Fibroblast of skin of right quadriceps (primary cell): ENCODE measurements at regions not wholly inside any gene's neighbourhood (a gene's known extent, or its start where the extent isn't known, plus 50 kb on each side); places are given as distances from the start of the nearest gene placed in this dataset.
"Not testable (repeated sequence)": the region's sequence is repeated elsewhere in the genome, so short reads cannot be mapped to it uniquely, and the experiment has no call there.

Experiments
- DNase-seq: peaks from one replicate; pipeline ENCODE4 v3.0.0-alpha.2; 2013

DNA sequence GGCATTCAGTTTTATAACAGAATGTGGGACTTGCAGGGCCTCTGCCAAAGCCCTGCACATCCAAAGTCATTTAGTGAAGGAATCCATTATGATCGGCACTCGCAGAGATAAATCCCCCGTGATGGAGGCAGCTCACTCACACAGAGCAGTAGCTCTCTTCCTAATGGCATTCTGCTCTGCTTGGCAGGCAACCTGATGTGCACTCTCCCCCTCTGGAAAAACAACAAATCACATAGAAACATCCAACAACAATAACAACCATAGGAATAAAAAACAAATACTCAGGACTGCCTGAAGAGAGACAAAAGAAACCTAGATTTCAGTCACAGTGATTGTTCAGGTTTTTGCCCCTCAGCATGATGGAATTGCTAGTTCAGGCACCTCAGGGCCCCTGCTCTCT is 59.7 kb downstream of the NAA11 start:
- no peak for DNase-seq

DNA sequence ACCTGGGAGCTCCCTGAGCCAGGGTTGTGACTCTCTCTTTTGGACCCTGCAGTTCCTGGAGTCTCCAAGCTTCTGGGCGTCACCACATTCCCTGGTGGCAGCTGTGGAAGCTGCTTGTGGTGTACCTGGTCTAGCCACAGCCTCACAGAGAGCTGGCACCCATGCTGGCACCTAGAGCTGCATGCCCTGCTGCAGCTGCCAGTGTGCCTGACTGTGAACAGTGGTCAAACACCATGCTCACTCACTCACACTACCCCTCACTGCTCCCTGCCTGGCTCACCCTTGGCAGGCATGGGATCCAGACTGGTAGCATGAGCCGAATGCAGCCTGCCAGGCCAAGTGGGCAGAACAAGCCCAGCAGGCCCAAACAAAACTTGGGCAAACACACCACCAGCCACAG is 66.6 kb downstream of the NAA11 start:
- DNase-seq: no peak

DNA sequence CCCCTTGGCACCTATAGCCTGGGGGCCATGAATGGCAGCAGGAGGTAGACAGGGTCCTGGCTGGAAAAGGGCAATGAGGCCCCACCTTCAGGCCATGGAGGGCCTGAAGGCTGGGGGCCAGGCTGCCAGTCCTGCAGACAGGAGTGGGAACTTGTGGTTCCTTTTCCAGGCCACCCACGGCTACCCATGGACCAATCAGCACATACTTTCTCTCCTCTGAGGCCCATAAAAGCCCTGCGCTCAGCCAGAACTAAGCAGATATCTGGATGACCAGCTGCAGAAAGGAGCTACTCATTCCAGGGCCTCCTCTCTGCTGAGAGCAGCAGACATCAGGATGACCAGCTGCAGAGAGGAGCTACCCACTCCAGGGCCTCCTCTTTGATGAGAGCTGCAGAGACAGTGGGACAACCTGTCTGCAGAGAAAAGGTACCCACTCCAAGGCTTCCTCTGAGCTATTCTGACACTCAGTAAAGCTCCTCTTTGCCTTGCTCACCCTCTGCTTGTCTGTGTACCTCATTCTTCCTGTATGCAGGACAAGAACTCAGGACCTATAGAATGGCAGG is 67.2 kb downstream of the NAA11 start:
- no peak for DNase-seq

DNA sequence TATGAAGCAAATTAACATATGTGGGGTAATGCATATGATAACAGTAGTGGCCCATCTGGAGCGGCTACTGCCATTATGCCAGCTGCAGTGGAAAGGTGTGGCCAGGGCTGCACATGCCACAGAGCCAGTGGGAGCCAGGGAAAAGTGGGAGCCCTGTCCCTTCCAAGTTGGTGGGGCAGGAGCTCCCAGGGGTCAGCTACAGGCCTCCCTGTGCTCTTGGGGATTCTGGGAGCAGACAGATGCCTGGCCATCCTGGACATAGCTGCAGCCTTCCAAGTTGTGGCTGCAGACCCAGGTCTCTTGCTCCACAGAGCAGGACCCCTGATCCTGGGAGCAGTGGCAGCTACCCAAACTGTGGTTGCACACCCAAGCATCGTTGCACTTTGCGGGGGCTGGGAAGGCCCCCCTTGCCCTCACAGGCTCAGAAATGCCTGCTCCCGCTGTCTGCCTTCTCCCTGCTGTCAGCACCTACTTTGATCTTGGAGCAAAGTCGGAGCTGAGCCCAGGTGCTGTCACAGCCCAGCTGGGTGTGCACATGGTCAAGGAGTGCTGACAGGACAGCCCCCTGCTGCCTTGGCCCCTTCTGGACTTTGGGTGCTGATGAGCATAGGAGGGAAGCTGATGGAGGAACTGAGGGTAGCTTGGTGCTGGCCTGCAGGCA is 67.8 kb downstream of the NAA11 start:
- no peak for DNase-seq

DNA sequence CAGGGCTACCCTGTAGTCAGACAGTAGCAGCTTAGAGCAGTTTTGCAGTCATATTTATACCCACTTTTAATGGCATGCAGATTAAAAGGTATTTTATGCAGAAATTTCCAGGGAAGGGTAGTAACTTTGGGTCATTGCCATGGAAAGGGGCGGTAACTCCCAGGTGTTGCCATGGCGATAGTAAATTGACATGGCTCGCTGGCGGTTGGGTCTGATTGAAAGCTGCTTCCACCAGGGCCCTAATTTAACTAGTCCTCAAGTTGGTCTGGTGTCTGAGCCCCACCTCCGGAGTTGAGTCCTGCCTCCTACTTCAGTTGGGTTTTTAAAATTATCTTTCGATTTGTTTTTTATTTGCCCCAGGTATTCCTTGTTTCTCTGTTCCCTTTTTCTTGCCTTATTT is 70.1 kb downstream of the NAA11 start:
- no peak for DNase-seq

DNA sequence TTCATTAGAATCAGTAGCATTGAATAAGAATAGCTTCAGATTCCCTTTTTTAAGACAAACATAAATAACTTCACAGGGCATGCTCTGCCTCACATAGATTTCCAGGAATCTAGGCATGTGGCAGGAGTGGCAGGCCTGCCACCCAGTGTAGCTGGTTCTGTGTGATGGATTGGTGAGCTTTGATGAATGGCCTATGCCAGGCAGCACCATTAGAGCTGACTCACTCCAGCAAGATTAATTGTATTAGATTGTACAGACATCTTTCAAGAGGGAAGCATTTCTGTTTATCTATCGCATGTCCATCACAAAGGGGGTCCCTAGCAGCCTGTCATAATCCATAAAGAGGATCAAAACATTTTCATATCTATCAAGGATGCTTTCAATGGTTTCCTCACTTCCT is 71.9 kb downstream of the NAA11 start:
- no peak for DNase-seq

DNA sequence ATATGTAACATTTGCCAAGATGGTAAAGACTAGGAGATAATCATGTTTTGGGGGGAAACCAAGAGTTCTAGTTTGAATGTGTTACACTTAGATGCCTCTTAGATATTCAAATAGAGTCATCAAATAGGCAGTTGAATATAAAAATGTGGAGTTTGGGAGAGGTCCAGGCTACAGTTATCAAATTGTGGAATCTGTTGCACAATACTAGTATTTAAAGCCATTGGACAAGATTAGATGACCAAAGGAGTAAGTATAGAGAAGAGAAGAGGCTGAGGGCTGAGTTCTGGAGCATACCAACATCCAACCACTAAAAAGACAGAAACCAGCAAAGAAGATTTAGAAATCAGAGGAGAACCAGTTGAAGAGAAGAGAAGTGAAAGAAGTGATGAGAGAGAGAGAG is 72.7 kb downstream of the NAA11 start:
- no peak for DNase-seq

DNA sequence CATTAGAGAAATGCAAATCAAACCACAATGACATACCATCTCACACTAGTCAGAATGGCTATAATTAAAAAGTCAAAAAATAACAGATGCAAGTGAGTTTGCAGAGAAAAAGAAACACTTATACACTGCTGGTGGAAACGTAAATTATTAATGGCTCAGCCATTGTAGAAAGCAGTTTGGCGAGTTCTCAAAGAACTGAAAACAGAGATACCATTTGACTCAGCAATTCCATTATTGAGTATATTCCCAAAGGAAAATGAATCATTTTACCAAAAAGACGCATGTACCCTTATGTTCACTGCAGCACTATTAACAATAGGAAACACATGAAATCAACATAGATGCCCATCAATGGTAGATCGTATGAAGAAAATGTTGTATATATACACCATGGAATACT is 75.0 kb downstream of the NAA11 start:
- peak; percentile 92 for DNase-seq

DNA sequence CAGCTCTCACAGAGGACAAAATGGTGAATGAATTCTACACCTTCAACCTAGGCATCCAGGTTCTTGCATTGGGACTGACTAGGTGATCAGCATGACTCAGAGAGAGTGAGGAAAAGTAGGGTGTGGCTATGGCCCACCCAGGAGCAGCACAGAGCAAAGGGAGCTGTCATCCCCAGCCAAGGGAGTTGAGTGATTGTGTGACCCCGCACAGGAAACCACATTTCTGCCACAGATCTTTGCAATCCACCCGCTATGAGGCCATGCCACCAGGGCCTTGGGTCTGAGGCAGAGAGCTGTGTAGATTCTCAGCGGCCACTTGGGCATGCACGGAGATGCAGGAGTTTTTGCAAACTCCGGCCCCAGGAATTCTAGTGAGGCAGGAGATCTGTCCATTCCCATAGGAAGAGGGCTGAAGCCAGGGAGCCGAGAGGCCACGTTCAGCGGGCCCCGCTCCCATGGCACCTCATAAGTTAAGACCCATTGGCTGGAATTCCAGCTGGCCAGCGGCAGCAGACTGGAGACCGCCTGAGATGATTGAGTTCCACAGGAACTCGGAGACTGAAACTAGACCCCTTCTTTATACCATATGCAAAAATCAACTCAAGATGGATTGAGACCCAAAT is 75.9 kb downstream of the NAA11 start:
- DNase-seq: peak; percentile 30

DNA sequence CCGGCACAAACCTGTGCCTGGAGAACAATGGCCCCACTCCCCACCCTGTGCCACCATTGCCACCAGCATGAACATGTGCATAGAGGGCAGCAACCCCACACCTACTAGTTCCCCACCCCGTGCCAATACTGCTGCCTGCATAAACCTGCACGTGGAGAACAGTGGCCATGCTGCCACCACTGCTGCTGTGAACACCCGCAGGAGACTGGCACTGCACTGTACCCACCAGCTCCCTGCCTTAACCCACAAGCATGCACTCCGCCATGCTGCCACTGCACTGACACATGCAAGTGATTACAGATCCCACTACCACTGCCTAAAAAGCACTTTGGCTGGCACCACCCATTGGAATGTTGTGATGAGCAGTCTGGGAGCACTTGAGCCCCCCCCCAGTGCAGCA is 77.3 kb downstream of the NAA11 start:
- no peak for DNase-seq

DNA sequence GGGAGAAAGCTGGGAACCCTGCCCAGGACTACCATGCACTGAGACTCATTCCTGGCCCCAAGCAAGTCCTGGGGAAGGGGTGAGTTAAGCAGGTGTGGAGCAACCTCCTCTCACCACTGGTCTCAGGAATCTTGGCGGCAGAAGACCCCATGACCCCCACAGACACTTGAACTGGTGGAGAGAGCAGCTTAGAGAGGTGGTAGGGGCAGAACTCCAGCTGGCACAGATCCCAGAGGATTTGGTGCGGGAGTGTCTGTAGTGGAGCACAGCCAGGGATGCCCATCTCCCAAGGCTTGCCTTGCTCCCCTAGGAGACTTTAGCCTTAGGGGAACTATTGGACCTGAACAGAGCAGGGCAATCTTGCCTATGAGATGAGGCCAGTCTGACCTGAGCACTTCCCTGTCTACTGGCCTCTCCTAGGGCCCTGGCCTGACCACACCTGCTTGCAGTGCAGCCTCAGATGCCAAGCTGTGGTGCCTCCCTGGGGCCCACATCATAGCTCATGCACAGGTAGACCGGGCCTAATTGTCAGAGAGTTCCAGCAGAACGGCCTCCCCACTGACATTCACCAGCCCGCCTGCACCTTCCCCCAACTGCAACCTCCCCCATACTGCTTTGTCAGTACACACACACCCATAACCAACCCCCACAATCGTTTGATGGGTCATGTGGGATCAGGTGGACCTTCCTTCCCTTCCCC is 78.0 kb downstream of the NAA11 start:
- DNase-seq: no peak

DNA sequence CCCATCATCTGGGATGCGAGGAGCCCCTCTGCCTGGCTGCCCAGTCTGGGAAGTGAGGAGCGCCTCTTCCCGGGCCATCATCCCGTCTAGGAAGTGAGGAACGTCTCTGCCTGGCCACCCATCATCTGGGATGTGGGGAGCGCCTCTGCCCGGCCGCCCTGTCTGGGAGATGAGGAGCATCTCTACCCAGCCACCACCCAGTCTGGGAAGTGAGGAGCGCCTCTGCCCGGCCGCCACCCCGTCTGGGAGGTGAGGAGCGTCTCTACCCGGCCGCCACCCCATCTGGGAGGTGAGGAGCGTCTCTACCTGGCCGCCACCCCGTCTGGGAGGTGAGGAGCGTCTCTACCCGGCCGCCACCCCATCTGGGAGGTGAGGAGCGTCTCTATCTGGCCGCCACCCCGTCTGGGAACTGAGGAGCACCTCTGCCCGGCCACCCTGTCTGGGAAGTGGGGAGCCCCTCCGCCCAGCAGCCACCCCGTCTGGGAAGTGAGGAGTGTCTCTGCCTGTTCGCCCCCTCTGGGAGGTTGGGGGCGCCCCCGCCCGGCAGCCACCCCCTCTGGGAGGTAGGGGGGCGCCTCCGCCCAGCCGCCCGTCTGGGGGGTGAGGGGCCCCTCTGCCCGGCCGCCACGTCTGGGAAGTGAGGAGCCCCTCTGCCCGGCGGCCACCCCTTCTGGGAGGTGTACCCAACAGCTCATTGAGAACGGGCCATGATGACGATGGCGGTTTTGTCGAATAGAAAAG is 80.5 kb downstream of the NAA11 start:
- DNase-seq: not testable (repeated sequence)

DNA sequence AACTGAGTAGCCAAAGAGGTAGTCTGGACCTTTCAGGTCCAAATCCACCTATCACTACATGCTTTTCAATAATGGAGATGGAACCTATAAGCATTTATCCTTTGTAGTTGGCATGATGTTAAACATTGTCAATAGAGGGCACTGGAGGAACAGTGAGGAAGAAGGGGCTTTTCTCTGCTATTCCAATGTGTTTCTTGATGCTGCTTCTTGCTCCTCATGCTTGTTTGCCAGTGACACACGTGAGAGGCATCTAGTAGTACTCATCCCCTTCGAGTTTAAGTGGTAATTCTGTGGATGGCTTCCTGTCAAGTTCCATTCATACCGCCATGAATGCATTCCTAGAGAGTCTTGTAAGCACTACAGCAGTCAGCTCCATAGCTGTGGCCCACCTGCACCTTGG is 84.0 kb downstream of the NAA11 start:
- peak; percentile 93 for DNase-seq

DNA sequence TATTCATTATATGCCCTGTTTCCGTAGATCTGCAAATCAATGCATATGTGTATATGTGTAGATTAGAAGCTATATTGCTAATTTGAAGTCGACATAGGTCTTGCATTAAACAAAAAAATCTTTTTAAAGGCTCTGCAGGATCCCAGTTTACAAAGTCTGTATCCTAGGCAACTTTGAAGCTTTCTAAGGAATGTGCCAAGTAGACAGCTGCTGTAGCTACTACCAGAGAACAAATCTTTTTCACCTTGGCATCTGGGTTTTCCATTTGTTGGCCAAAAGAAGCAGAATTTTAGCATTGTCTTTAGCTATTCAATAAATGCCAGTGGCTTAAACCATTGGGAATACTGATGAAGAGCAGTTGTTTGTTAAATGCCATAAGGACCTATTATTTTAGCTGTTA is 88.0 kb downstream of the NAA11 start:
- no peak for DNase-seq

DNA sequence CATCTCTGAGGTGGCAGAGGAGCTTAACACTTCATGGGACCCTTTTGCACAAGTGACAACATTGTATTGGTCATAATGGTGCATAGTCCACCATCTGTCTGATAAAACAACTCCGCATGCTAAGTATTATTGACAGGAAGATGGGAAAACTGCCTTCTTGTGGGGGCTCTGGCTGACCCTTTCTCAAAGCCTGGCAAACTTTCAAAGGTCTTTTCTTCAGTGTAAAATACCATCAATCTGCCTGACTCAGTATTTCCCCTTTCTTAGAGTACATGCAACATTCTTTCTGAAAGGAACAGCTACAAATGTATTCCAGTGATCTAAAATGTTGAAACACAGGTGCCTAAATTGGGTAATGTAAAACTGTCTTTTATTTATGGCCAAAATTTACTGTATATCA is 89.1 kb downstream of the NAA11 start:
- no peak for DNase-seq

DNA sequence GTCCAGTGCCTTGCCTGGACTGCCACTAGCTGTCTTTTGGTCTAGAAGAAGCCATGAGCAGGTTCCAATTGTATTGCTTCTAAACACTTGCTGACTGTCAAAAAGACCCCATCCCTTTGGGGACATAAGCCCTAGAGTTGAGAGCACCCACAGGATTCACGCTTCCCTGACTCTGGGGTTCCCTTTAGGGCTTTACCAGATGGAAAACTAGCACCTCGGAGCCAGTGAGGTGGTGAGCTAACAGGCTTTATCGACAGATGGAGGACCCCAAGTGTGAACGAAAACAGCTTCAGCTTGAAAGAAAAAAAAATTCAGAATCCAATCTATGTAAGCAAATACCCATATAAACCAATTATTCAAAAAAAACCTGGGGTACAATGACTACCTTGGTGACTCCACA is 90.8 kb downstream of the NAA11 start:
- no peak for DNase-seq

DNA sequence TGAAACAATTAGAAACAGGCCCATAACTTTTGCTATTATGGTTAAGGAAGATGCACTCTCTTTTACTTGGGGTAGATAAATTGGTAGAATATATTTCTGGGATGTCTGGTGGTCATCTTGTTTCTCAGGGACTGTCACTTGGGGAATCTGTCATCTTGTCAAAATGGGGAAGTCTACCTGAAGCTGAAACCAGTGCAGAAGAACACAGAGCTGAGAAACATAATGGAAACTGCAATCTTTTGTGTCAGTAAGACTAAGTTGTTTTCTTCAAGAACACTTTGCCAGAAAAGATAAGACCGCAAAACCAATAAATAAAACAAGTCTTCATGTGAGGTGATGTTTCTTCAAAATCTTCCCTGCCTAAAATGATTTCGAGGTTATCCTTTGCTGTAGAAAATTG is 92.0 kb downstream of the NAA11 start:
- no peak for DNase-seq

DNA sequence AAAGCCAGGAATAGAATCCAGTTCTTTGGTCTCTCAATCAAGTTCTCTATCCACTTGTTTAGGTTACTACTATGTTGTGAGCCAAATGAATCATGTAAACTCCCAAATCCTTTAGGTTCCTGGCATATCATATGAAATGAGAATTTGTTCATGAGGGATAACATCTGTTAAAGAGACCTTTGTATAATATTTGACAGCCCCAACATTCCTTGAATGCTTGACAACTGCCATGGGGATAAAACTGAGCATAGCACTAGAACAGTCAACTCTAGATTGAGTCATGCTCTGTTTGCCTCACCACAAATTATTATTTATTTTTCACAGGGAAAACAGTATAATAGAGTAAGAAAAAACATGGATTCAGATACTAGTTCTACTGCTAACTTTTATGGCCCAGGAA is 93.3 kb downstream of the NAA11 start:
- DNase-seq: peak; percentile 69

DNA sequence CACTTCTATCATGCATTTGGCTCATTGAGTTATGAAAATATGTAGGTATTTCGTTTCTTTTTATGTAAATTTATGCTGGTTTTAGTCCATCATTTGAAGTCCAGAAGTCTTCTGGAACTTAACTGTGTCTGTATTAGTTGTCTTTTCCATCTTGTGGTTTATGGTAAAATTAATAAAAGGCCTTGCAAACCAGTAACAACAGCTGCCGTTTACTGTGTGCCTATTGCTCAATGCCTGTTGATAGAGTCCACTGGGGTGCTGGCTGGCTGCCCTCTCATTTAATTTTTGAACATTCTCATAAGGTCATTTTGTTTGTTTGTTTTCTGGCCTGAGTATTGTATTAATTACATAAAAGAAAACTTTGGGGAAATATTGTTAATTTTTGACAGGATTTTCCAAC is 98.0 kb downstream of the NAA11 start:
- DNase-seq: no peak

DNA sequence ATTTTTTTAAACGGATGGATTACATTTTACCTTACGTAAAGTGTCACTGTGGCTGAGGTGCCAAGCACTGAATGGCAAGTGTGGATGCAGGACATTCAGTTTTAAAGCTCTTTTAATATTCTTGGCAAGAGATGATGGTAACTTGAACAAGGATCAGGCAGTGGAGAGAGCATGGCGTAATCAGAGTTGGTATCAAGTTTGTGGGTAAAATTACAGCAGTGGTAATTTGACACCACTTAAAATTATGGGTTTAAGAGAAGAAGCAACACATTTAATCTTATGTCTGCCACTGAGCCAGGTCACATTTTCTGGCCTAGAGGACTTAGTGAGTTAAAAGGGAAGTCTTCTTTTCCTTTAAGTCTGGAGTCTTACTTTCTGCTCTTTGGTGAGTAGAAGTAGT is 100.5 kb downstream of the NAA11 start:
- no peak for DNase-seq

DNA sequence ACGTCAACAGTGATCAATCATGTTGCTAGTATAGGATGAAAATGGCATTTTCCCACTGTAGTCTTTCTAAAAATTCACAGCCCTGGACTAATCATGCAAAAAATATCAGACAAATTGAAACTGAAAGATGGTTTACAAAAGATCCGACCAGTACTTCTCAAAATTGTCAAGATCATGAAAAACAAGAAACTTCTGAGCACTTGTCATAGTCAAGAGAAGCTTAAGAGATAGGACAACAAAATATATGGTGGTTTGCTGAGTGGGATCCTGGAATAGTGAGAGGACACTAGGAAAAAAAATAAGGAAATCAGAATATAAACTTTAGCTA is 101.1 kb downstream of the NAA11 start:
- no peak for DNase-seq

DNA sequence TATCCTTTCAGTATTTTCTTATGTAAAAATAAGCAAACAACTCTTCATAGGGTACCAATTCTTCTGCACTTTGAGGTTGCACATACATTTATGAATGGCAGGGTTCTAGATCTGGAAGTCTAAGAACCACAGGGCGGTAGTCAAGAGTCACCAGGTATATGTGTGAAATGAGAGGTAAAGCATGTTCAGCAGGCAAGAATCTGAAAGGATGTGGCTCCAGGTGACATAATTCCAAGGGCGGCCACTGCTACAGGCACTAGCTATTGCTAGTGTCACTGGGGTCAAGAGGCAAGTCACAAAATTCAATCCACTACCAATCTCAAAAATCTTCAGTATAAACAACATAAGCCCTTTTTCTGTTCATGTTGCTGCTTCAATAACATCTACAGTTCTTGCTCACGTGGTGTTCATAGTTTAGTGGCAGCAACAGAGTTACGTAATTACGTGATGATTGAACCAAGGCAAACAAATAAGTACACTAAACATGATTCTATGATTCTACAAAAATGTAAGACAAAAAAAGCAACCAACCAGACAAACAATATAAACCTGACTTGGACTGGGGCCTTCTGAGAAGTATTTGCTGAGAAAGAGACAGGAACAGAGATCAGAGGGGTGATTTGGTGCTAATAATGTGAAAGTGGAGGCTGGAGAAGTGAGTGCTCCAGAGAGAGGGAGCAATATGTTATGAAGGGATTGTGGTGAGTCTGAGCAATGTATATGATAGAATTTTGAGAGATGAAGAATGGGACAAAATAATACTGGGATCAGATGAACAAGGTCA is 101.7 kb downstream of the NAA11 start:
- no peak for DNase-seq

DNA sequence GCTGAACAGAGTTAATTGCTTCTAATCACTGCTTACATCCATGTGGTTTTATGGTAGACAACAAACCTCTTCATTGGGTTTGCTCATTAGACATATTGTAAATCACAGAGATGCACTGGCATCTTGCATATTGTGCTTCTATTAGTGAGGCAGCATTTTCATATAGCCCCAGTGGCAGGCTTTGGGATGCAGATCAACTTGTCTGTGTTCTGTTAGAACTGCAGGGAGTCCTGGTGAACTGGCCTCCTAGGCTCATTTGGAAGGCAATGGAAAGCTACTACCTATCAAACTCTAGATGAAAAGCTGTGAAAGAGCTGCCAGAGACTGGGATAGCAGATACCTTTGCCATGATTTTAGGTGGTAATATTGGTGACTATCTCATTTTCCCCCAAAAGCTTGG is 108.8 kb downstream of the NAA11 start:
- DNase-seq: no peak
